AG04449 (cell line): ENCODE measurements at regions not wholly inside any gene's neighbourhood (a gene's known extent, or its start where the extent isn't known, plus 50 kb on each side); places are given as distances from the start of the nearest gene placed in this dataset.

ENCODE experiments used
- CTCF ChIA-PET: fragments of 350-600 bp; formaldehyde crosslinking; extraction: SDS; loops from one replicate; lab custom pipeline; 2021; ENCODE audit warnings: antibody characterized with exemption; lab: Yijun Ruan, JAX
- POLR2A ChIA-PET: fragments of 400-600, 350-600 bp; formaldehyde crosslinking; extraction: SDS; loops from one replicate; lab custom pipeline; 2020; ENCODE audit warnings: antibody characterized with exemption, inconsistent platforms; lab: Yijun Ruan, JAX
- DNase-seq: peaks from one replicate; pipeline ENCODE4 v3.0.0-alpha.2; 2010; ENCODE audit warnings: low read depth, low spot score
- H3K4me3 ChIP-seq: 2 replicates; pipeline ENCODE4 v1.5.1; 2011; ENCODE audit warnings: low read depth, mild to moderate bottlenecking, control low read depth, low read length
- TF ChIP-seq, protein P1 (sequence below): IDR thresholded peaks from one replicate; pipeline ENCODE4 v1.5.1; 2011; ENCODE audit warnings: mild to moderate bottlenecking, moderate library complexity, low read length, control low read depth, inconsistent platforms; ENCODE audit not compliant: insufficient read depth; ENCODE audit errors: missing control alignments

GRCh38 chr7:36078816-36079360 lies 74.2 kb upstream of the EEPD1 start:
- no peak for DNase-seq
- CTCF ChIA-PET, result interaction anchor here (0.8 kb wide), 1 partner anchor 11 kb away, joined by 4 read pairs; no protein-coding TSS in a partner anchor
- POLR2A ChIA-PET, result no interaction called here
- no peak overlapping the region for H3K4me3 ChIP-seq
- TF ChIP-seq, protein P1, sequence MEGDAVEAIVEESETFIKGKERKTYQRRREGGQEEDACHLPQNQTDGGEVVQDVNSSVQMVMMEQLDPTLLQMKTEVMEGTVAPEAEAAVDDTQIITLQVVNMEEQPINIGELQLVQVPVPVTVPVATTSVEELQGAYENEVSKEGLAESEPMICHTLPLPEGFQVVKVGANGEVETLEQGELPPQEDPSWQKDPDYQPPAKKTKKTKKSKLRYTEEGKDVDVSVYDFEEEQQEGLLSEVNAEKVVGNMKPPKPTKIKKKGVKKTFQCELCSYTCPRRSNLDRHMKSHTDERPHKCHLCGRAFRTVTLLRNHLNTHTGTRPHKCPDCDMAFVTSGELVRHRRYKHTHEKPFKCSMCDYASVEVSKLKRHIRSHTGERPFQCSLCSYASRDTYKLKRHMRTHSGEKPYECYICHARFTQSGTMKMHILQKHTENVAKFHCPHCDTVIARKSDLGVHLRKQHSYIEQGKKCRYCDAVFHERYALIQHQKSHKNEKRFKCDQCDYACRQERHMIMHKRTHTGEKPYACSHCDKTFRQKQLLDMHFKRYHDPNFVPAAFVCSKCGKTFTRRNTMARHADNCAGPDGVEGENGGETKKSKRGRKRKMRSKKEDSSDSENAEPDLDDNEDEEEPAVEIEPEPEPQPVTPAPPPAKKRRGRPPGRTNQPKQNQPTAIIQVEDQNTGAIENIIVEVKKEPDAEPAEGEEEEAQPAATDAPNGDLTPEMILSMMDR, result no peak

DNA sequence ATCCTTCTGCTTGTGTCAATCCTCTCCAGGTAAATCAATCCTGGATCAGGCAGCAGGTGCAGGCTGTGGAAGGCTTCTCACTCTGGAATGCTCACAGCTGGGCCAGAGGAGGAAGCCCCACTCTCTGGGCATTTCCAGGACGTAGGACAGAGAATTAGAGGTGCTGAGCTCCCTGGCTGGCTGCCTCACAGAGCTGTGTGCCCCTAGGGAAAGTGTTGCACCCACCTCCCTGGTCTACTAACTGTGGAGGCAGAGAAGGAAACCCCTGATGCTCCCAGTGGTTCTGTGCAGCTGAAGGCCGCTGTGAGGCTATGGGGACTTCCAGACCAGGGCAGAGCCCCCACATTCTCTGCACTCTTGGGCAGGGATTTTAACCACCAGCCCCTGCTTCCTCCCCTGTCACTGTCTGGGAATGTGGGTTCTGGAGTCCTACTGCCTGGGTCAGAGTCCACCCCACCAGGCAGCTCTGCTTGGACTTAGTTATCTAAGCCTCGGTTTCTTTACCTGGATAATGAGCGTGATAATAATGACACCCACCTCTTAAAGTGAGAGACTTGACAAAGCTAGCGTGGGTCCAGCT lies 73.5 kb upstream of the EEPD1 start:
- CTCF ChIA-PET, result interaction anchor here (0.8 to 1.7 kb wide), 2 partner anchors 11 to 94 kb away, joined by 4 read pairs; no protein-coding TSS in a partner anchor
- TF ChIP-seq, protein P1, result no peak

GRCh38 chr7:36080843-36081242 lies 72.2 kb upstream of the EEPD1 start:
- ChIA-PET POLR2A (no interaction called here), CTCF (interaction anchor here (1.7 kb wide), 1 partner anchor 96 kb away, joined by 4 read pairs; no protein-coding TSS in a partner anchor)
- TF ChIP-seq, protein P1, result no peak
- DNase-seq, result no peak
- H3K4me3 ChIP-seq, result no peak overlapping the region

More for the DNA sequence above, 73.5 kb upstream of the EEPD1 start:
- POLR2A ChIA-PET, result no interaction called here
- no peak for DNase-seq
- H3K4me3 ChIP-seq, result no peak overlapping the region

- ChIA-PET CTCF (interaction anchor here (0.7 kb wide), 1 partner anchor 210 kb away, joined by 3 read pairs; no protein-coding TSS in a partner anchor), POLR2A (no interaction called here)
- no peak overlapping the region for H3K4me3 ChIP-seq
- no peak for DNase-seq
- TF ChIP-seq, protein P1, result no peak
Observed at GRCh38 chr7:36082216-36082615, 70.8 kb upstream of the EEPD1 start.

DNA sequence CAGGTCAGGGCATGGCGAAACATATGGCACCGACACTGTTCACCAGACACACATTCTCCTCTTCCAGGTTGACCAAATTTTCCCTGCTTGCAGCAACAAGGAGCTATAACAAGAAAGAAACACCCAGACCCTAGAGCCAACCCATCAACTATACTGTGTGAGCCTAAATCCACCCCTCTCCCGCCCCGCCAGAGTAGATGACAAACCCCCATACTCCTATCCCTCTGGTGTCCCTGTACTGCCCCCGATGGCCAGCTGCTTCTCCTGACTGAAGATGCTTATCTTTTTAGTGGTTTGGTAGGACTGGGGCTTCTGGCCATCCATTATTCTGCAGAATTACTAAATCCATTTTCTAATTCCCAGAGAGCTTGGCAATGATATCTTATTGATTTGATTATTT lies 70.1 kb upstream of the EEPD1 start:
- ChIA-PET CTCF (interaction anchor here (0.7 to 1.1 kb wide), 4 partner anchors 16 to 219 kb away, joined by 3 to 4 read pairs (median 3); no protein-coding TSS in a partner anchor), POLR2A (no interaction called here)

More for the DNA sequence above, 70.1 kb upstream of the EEPD1 start:
- TF ChIP-seq, protein P1, result peak; percentile 1
- no peak overlapping the region for H3K4me3 ChIP-seq
- DNase-seq, result no peak
